Activated B cell treated with CpG ODN at 0.5 μM for 24 hours (primary cell): ENCODE measurements at regions not wholly inside any gene's neighbourhood (a gene's known extent, or its start where the extent isn't known, plus 50 kb on each side); places are given as distances from the start of the nearest gene placed in this dataset.
"Not testable (repeated sequence)": the region's sequence is repeated elsewhere in the genome, so short reads cannot be mapped to it uniquely, and the experiment has no call there.

Experiments
- ATAC-seq: fragments of 200-7000 bp; cut with Tn5 transposase; one replicate; pipeline ENCODE4 v1.10.0; 2021; ENCODE audit warnings: low read depth, mild to moderate bottlenecking, moderate library complexity
- CTCF ChIA-PET: fragments of 350-600 bp; sonication (Branson Sonifier 250); formaldehyde crosslinking; loops from one replicate; lab custom pipeline; 2021; ENCODE audit warnings: antibody characterized with exemption; lab: Charles Lee
- POLR2A ChIA-PET: fragments of 350-600 bp; sonication (Branson Sonifier 250); formaldehyde crosslinking; loops from one replicate; lab custom pipeline; 2021; ENCODE audit warnings: antibody characterized with exemption; lab: Charles Lee
- DNase-seq: peaks from one replicate; pipeline ENCODE4 v3.0.0; 2022
- H3K27ac Mint-ChIP-seq: one replicate; pipeline ENCODE4 v1.8.0; 2020; ENCODE audit warnings: mixed read lengths
- H3K27me3 Mint-ChIP-seq: one replicate; pipeline ENCODE4 v1.8.0; 2021; ENCODE audit warnings: mixed read lengths
- H3K36me3 Mint-ChIP-seq: one replicate; pipeline ENCODE4 v1.8.0; 2021; ENCODE audit warnings: low read depth, mixed read lengths
- H3K4me1 Mint-ChIP-seq: one replicate; pipeline ENCODE4 v1.8.0; 2021; ENCODE audit warnings: mixed read lengths
- H3K4me3 Mint-ChIP-seq: one replicate; pipeline ENCODE4 v1.8.0; 2020; ENCODE audit warnings: mild to moderate bottlenecking, mixed read lengths
- H3K9me3 Mint-ChIP-seq: one replicate; pipeline ENCODE4 v1.8.0; 2020; ENCODE audit warnings: mixed read lengths
- intact Hi-C: fragments of 100-400 bp; cut with micrococcal nuclease; formaldehyde crosslinking; loops from one replicate; pipeline ENCODE4 v1.15.1; 2024
- TF ChIP-seq, protein P1 (sequence below): fragments of 200-600 bp; IDR thresholded peaks from one replicate; pipeline ENCODE4 v1.8.0; 2022; ENCODE audit warnings: antibody characterized with exemption, mild to moderate bottlenecking

DNA sequence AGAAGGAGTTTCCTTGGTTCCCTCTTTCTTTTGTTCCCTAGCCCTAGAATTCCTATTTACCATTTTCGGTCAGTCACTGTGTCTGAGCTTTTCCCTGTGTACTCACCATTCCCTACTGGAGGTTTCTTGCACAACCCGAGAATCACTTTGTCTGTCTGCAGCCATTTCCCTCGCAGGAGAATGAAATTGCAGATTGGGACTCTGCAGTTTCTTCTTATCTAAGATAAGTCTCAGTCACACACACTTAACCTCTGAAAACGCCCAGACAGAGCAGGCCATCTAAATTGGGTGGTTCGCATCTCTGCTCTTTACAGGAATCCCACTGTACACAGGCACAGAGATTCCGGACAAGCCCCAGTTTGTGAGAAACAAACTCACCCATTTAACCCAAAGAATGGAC, 58.6 kb upstream of the CNTNAP2 start:
- no peaks in the 10 kb centered on the region for H3K4me1 Mint-ChIP-seq
- POLR2A ChIA-PET: no interaction called here
- no peaks in the 10 kb centered on the region for H3K27me3 Mint-ChIP-seq
- CTCF ChIA-PET: no interaction called here
- no peak for DNase-seq
- no peak for ATAC-seq
- H3K4me3 Mint-ChIP-seq: no peak overlapping the region
- no peaks in the 10 kb centered on the region for H3K9me3 Mint-ChIP-seq
- no peak overlapping the region for H3K27ac Mint-ChIP-seq
- intact Hi-C loops: no loop called here
- TF ChIP-seq, protein P1, sequence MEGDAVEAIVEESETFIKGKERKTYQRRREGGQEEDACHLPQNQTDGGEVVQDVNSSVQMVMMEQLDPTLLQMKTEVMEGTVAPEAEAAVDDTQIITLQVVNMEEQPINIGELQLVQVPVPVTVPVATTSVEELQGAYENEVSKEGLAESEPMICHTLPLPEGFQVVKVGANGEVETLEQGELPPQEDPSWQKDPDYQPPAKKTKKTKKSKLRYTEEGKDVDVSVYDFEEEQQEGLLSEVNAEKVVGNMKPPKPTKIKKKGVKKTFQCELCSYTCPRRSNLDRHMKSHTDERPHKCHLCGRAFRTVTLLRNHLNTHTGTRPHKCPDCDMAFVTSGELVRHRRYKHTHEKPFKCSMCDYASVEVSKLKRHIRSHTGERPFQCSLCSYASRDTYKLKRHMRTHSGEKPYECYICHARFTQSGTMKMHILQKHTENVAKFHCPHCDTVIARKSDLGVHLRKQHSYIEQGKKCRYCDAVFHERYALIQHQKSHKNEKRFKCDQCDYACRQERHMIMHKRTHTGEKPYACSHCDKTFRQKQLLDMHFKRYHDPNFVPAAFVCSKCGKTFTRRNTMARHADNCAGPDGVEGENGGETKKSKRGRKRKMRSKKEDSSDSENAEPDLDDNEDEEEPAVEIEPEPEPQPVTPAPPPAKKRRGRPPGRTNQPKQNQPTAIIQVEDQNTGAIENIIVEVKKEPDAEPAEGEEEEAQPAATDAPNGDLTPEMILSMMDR: no peak
- no peaks in the 10 kb centered on the region for H3K36me3 Mint-ChIP-seq

DNA sequence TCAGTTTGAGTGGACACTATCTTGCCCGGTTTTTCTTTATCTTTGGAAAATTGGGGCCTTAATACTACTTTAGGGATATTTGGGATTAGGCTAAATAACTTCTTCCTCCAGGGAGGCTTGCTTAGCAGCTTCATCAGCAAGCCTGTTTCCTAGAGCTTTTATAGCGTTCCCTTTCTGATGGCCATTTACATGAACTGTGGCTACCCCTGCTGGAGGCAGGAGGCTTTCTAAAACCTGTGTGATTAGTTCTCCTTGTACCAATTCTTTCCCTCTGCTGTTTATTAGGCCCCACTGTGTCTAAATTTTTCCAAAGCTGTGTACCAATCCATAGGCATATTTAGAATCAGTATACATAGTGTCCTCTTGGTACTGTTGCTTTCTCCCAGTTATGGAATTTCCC, 61.7 kb upstream of the CNTNAP2 start:
- CTCF ChIA-PET: no interaction called here
- no peaks in the 10 kb centered on the region for H3K9me3 Mint-ChIP-seq
- intact Hi-C loops: no loop called here

DNA sequence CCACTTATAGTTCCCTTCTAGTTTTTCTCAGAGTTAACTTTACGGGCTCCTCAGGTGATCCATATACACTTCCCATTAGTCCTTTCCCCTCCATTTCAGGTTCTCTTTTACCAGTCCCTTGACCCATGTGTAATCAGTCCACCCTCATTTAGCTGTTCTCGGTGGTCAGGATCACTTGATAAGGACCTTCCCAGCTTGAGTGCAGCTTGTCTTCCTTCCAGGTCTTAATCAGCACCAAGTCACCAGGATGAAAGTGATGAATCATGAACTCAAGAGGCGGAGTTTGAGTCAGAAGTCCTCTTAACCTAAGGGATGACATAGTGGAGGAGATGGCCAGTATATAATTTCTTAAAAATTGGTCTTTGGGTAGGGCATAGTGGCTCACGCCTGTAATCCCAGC, 63.1 kb upstream of the CNTNAP2 start:
- ChIA-PET POLR2A (no interaction called here), CTCF (no interaction called here)
- DNase-seq (no peak), ATAC-seq (no peak)
- intact Hi-C loops: no loop called here
- TF ChIP-seq, protein P1: no peak
- no peaks in the 10 kb centered on the region for H3K9me3 Mint-ChIP-seq
- no peaks in the 10 kb centered on the region for H3K27me3 Mint-ChIP-seq
- no peak overlapping the region for H3K4me3 Mint-ChIP-seq
- no peaks in the 10 kb centered on the region for H3K36me3 Mint-ChIP-seq
- H3K4me1 Mint-ChIP-seq: no peaks in the 10 kb centered on the region
- H3K27ac Mint-ChIP-seq: no peak overlapping the region

More for the DNA sequence above, 61.7 kb upstream of the CNTNAP2 start:
- DNase-seq (no peak), ATAC-seq (no peak)
- Mint-ChIP-seq H3K27me3 (no peaks in the 10 kb centered on the region), H3K36me3 (no peaks in the 10 kb centered on the region), H3K27ac (no peak overlapping the region), H3K4me3 (no peak overlapping the region), H3K4me1 (no peaks in the 10 kb centered on the region)
- TF ChIP-seq, protein P1: no peak
- POLR2A ChIA-PET: no interaction called here

DNA sequence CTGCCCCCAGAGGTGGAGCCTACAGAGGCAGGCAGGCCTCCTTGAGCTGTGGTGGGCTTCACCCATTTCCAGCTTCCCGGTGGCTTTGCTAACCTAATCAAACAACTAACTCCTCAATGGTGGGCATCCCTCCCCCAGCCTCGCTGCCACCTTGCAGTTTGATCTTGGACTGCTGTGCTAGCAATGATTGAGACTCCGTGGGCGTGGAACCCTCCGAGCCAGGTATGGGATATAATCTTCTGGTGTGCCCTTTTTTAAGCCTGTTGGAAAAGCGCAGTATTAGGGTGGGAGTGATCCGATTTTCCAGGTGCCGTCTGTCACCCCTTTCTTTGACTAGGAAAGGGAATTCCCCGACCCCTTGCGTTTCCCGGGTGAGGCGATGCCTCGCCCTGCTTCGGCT, 73.3 kb upstream of the CNTNAP2 start:
- CTCF ChIA-PET, H3K4me1 Mint-ChIP-seq, DNase-seq, intact Hi-C loops, ATAC-seq, H3K27ac Mint-ChIP-seq, H3K9me3 Mint-ChIP-seq, H3K36me3 Mint-ChIP-seq, H3K27me3 Mint-ChIP-seq, POLR2A ChIA-PET, H3K4me3 Mint-ChIP-seq: not testable (repeated sequence)

DNA sequence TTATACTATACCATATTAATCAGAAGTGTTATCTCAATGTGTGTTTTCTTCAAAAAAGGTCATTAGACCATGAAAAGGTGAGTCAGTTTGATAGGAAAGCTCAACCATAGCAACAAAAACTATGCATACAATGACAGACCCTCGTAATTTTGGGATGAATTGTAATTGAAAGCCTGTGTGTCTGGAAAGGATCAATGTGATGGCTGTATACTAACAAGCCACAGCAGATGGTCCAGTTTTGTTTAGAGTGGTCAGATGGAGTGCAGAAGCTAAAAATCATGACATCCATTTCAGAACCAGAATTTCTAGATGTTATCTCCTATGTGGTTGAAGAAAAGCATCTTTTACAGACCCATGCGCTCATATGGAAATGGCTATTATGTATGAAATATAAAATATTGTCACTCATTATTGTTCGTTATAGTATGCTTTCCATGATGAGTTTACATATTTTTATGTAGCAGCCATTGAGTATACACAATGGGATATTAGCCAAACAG, 88.3 kb upstream of the CNTNAP2 start:
- Mint-ChIP-seq H3K4me3 (no peak overlapping the region), H3K27ac (no peak overlapping the region), H3K27me3 (no peaks in the 10 kb centered on the region), H3K36me3 (no peaks in the 10 kb centered on the region), H3K4me1 (no peaks in the 10 kb centered on the region), H3K9me3 (peaks cover 18% of the 10 kb centered on the region)
- ChIA-PET POLR2A (no interaction called here), CTCF (no interaction called here)
- intact Hi-C loops: no loop called here
- TF ChIP-seq, protein P1: no peak
- no peak for DNase-seq
- no peak for ATAC-seq

DNA sequence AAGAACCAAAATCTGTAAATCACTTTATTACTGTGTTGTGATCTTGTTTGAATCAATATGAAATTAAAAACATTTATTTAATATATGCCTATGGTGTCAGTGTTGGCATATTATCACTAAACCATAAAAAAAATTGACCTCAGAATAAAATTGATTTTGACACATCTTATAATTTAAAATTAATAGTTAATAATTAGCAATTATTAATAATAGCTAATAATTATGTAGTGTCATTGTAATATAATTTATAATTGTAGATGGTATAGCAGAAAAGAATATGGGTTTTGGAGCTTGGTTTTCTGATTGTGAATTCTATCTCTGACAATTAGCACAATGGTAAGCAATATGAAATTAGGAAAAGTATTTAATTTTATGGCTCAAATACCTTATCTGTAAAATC, 89.4 kb upstream of the CNTNAP2 start:
- Mint-ChIP-seq H3K4me3 (no peak overlapping the region), H3K4me1 (no peaks in the 10 kb centered on the region), H3K9me3 (peaks cover 18% of the 10 kb centered on the region), H3K27me3 (no peaks in the 10 kb centered on the region), H3K36me3 (no peaks in the 10 kb centered on the region), H3K27ac (no peak overlapping the region)
- intact Hi-C loops: no loop called here
- ATAC-seq (no peak), DNase-seq (no peak)
- ChIA-PET CTCF (no interaction called here), POLR2A (no interaction called here)
- TF ChIP-seq, protein P1: no peak
